SK-N-MC (cell line): ENCODE measurements at regions not wholly inside any gene's neighbourhood (a gene's known extent, or its start where the extent isn't known, plus 50 kb on each side); places are given as distances from the start of the nearest gene placed in this dataset.
"Not testable (repeated sequence)": the region's sequence is repeated elsewhere in the genome, so short reads cannot be mapped to it uniquely, and the experiment has no call there.

ENCODE experiments used
- EZH2 ChIP-seq: fragments of 200-600 bp; sonication (generic); IDR thresholded peaks from one replicate; pipeline ENCODE4 v1.6.1; 2017; ENCODE audit warnings: antibody characterized with exemption
- POLR2AphosphoS5 ChIP-seq: IDR thresholded peaks from 2 replicates; pipeline ENCODE4 v1.6.1; 2012; ENCODE audit warnings: mild to moderate bottlenecking, low read depth, low read length, borderline replicate concordance

DNA sequence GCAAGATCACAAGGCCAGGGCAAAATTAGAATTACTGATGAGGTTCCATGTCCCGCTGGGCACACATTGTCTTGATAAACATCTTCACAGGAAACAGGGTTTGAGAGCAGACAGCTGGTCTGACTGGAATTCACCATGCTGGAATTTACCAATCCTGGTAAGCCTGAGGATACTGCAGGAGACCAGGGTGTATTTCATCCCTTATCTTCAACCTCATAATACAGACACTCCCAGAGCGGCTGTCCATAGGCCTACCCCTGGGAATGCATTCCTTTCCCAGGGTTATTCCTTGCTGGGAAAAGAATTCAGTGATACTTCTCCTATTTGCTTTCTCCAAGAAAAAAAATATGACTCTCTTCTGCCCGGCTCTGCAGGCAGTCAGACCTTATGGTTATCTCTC is 875.1 kb upstream of the ACVR2A start:
- not testable (repeated sequence) for TF ChIP-seq POLR2AphosphoS5, EZH2
